ENCODE measurements at regions not wholly inside any gene's neighbourhood (a gene's known extent, or its start where the extent isn't known, plus 50 kb on each side); places are given as distances from the start of the nearest gene placed in this dataset.

DNA sequence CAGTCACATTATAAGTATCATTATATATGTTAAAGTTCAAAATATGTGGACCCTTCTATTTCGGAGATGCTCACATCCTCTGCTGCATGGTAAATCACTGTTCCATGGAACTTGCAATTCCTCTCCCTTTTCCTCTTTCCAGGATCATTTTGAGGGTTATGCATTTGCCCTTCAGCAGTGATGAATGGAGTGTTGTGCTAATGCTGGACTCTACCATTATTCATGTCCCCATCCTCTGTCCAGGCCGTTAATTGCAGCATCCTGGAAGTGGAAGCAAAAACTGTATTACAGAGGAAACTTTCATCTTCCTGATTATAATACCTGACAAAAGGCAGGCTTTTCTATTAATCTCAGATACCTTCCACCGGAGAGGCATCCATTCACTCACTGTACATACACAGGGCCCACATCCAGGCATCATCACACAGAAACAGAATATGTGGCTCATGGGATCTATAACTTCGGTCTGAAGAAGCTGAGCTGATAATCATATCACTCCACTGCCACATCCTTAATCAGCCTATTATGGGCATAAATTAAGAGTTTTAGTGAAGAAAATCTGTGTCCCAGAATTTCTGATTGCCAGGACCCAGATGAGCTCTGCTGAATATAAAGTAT is 65.0 kb upstream of the ACO1 start:
- DNase-seq (ENCODE audit: low read depth) = no peak

DNA sequence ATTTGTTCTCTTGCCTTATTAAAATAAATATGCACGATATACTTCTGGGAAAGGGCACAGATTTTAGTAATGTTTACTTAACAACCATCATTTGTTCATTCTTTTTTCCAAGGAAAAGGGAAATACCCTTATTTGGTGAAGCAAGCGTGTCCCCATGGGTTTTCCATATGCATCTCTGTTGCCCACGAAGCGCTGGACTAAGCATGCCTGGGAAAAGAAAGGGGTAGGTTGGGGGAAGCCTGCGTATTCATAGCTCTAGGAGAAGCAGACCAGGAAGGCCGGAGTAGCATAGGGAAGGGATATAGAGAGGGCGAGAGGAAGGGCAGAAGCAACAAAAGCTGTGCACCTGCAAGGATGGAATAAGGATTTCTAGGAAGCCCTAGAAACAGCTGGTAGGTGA is 61.8 kb upstream of the ACO1 start:
- DNase-seq (ENCODE audit: low read depth) = no peak

DNA sequence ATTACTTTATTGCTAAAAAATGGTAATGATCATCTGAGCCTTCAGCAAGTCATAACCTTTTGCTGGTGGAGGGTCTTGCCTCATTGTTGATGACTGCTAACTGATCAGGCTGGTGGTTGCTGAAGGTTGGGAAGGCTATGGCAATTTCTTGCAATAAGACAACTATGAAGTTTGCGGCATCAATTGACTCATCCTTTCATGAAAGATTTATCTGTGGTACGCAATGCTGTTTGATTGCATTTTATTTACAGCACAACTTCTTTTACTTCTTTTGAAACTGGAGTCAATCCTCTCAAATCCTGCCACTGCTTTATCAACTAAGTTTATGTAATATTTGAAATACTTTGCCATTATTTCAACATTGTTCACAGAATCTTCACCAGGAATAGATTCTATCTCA is 58.3 kb upstream of the ACO1 start:
- no peak for DNase-seq (ENCODE audit: low read depth)

DNA sequence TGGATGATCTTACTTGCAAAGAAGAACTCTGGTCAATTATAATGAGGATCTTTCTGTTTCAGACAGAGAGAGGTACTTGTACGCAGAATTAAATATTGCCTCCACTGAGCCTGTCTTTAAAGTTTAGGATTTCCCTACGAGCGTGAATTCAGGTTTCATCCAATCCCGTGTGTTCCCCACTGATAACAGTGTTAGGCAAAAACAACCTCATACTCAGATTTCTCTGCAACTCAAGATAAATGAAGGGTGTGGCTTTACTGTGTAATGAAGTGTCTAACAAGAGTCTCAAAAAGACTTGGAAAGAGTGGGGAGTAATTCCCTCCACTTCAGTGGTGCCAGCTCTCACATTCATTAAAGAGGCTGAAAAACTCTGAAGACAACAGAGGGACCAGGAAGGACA is 53.2 kb upstream of the ACO1 start:
- DNase-seq (ENCODE audit: low read depth) = no peak

DNA sequence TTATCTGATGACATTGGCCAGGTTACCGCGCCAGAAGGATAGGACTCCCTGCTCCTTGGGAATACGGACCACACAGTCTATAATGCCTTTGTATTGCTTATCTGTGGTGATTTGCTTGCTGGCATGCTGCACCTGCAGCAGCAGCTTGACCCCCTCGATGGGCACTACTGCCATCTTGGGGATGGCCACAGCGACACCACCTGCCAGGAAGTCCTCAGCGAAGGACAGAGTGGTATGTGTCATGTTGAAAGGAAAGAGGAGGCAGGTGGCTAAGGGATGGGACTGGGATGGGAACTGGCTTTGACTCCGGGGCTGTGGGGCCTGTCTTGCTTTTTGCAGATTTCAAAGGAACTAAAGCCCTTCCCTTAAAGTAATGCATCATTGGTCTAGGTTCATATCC is 50.3 kb upstream of the ACO1 start:
- DNase-seq (ENCODE audit: low read depth) = no peak
